Esophagus muscularis mucosa (tissue), 4 donors: ENCODE measurements at regions not wholly inside any gene's neighbourhood (a gene's known extent, or its start where the extent isn't known, plus 50 kb on each side); places are given as distances from the start of the nearest gene placed in this dataset.

Source experiments
- DNase-seq: peaks from one replicate; pipeline ENCODE4 v3.0.0-alpha.2; 2017; ENCODE audit errors: extremely low spot score
- H3K27ac ChIP-seq, 4 donors: fragments of 200-600 bp; sonication (generic); replicated peaks in 1 of 4; 1 replicate in 3 of 4; 2 replicates in 1 of 4; pipeline ENCODE4 v1.5.1; 2016 to 2019; ENCODE audit warnings: mild to moderate bottlenecking in 1 of 4
- H3K27me3 ChIP-seq, 4 donors: fragments of 200-600 bp; sonication (generic); one replicate each; pipeline versions ENCODE4 v1.5.1 to v1.6.0; 2016 to 2019
- H3K36me3 ChIP-seq, 4 donors: fragments of 200-600 bp; sonication (generic); one replicate each; pipeline ENCODE4 v1.5.1; 2016 to 2019
- H3K4me1 ChIP-seq, 4 donors: fragments of 200-600 bp; sonication (generic); one replicate each; pipeline ENCODE4 v1.5.1; 2016 to 2019
- H3K4me3 ChIP-seq, 4 donors: fragments of 200-600 bp; sonication (generic); 1 replicate in 2 of 4; 2 replicates in 2 of 4; pipeline ENCODE4 v1.5.1; 2016 to 2019; ENCODE audit warnings: mild to moderate bottlenecking in 4 of 4, moderate library complexity in 1 of 4
- H3K9me3 ChIP-seq, 4 donors: fragments of 200-600 bp; sonication (generic); 1 replicate in 3 of 4; 2 replicates in 1 of 4; pipeline ENCODE4 v1.5.1; 2016 to 2019
- CTCF ChIP-seq, 3 experiments: fragments of 200-600 bp in 2 of 3; fragments of 450-650 bp in 1 of 3; sonication (generic) in 2 of 3; IDR thresholded peaks; one replicate each; pipeline ENCODE4 v1.5.1; 2017 to 2019; ENCODE audit warnings: antibody characterized with exemption in 3 of 3, mild to moderate bottlenecking in 2 of 3, moderate library complexity in 1 of 3
- EP300 ChIP-seq: sonication (generic); formaldehyde crosslinking; IDR thresholded peaks from one replicate; pipeline ENCODE4 v1.6.1; 2017; ENCODE audit warnings: antibody characterized with exemption
- POLR2A ChIP-seq: fragments of 450-650 bp; IDR thresholded peaks from one replicate; pipeline ENCODE4 v1.6.1; 2017; ENCODE audit warnings: antibody characterized with exemption, moderate library complexity, mild to moderate bottlenecking, low read depth
- POLR2AphosphoS5 ChIP-seq, 2 donors: sonication (generic); formaldehyde crosslinking; IDR thresholded peaks; one replicate each; pipeline ENCODE4 v1.6.1; 2017; ENCODE audit warnings: antibody characterized with exemption in 2 of 2
- WGBS: methylation state at CpG from one replicate; pipeline ENCODE4 v1.1.5; 2018; 5-methylcytosine and 5-hydroxymethylcytosine counted together
- intact Hi-C: fragments of 100-400 bp; cut with DNase I; formaldehyde crosslinking; loops from one replicate; pipeline ENCODE4 v1.15.1; 2023

GRCh38 chr6:166877906-166878305, 78.4 kb downstream of the RNASET2 start:
- DNase-seq, result no peak
- H3K4me1 ChIP-seq, result no peaks in the 10 kb centered on the region
- H3K9me3 ChIP-seq, result no peaks in the 10 kb centered on the region
- no peaks in the 10 kb centered on the region for H3K36me3 ChIP-seq
- 92% methylated on average over 2 of the region's 2 CpGs for WGBS
- TF ChIP-seq EP300 (no peak), POLR2AphosphoS5 (IDR thresholded peaks at IDR 0.05) (no peak), CTCF (IDR thresholded peaks at IDR 0.05) (no peak), POLR2A (no peak)
- peaks cover 0 to under 1% (median 0%) of the 10 kb centered on the region in 4 donors for H3K27me3 ChIP-seq
- intact Hi-C loops, result no loop called here
- H3K4me3 ChIP-seq, result no peak overlapping the region
- H3K27ac ChIP-seq, result no peak overlapping the region

GRCh38 chr6:166877349-166877748, 79.0 kb downstream of the RNASET2 start:
- 86% methylated on average over 2 of the region's 2 CpGs for WGBS
- no peak for DNase-seq
- TF ChIP-seq POLR2AphosphoS5 (IDR thresholded peaks at IDR 0.05) (no peak), POLR2A (no peak), CTCF (IDR thresholded peaks at IDR 0.05) (no peak), EP300 (no peak)
- peaks cover 0 to 6% (median 0%) of the 10 kb centered on the region in 4 donors for H3K27me3 ChIP-seq
- H3K4me1 ChIP-seq, result no peaks in the 10 kb centered on the region
- no peak overlapping the region for H3K4me3 ChIP-seq
- no peaks in the 10 kb centered on the region for H3K36me3 ChIP-seq
- no peak overlapping the region for H3K27ac ChIP-seq
- no peaks in the 10 kb centered on the region for H3K9me3 ChIP-seq
- intact Hi-C loops, result no loop called here

GRCh38 chr6:166872531-166873009, 83.8 kb downstream of the RNASET2 start:
- H3K36me3 ChIP-seq, result no peaks in the 10 kb centered on the region
- intact Hi-C loops, result no loop called here
- no peak overlapping the region for H3K27ac ChIP-seq
- no peaks in the 10 kb centered on the region for H3K9me3 ChIP-seq
- TF ChIP-seq EP300 (no peak), CTCF (IDR thresholded peaks at IDR 0.05) (no peak), POLR2AphosphoS5 (IDR thresholded peaks at IDR 0.05) (no peak), POLR2A (no peak)
- DNase-seq, result peak; percentile 68
- peaks cover 0 to 10% (median 0%) of the 10 kb centered on the region in 4 donors for H3K27me3 ChIP-seq
- no peak overlapping the region for H3K4me3 ChIP-seq
- H3K4me1 ChIP-seq, result no peaks in the 10 kb centered on the region
- WGBS, result 60% methylated on average over 9 of the region's 9 CpGs

- H3K9me3 ChIP-seq, result no peaks in the 10 kb centered on the region
- no peak for TF ChIP-seq POLR2A
- no peak for TF ChIP-seq EP300
- no peak for TF ChIP-seq CTCF (IDR thresholded peaks at IDR 0.05)
- TF ChIP-seq POLR2AphosphoS5 (IDR thresholded peaks at IDR 0.05), result no peak
- H3K36me3 ChIP-seq, result no peaks in the 10 kb centered on the region
- DNase-seq, result peak; percentile 82
- 92% methylated on average over 20 of the region's 20 CpGs for WGBS
- H3K4me1 ChIP-seq, result no peaks in the 10 kb centered on the region
- H3K4me3 ChIP-seq, result no peak overlapping the region
- intact Hi-C loops, result no loop called here
- no peak overlapping the region for H3K27ac ChIP-seq
- peaks cover 0 to 10% (median 0%) of the 10 kb centered on the region in 4 donors for H3K27me3 ChIP-seq
These were observed 85.6 kb downstream of the RNASET2 start for GRCh38 chr6:166870602-166871208.
